GM19043 (cell line): ENCODE measurements at regions not wholly inside any gene's neighbourhood (a gene's known extent, or its start where the extent isn't known, plus 50 kb on each side); places are given as distances from the start of the nearest gene placed in this dataset.
"Not testable (repeated sequence)": the region's sequence is repeated elsewhere in the genome, so short reads cannot be mapped to it uniquely, and the experiment has no call there.

Source experiments
- ATAC-seq: cut with Tn5 transposase; IDR thresholded peaks from one replicate; pipeline ENCODE4 v1.9.1; 2021; ENCODE audit warnings: low read depth; ENCODE audit not compliant: unreplicated experiment

- ATAC-seq, result no peak
Measured at GRCh38 chr4:64738240-64738639, 329.0 kb upstream of the TECRL start.

- ATAC-seq, result not testable (repeated sequence)
Measured at GRCh38 chr4:64737854-64738138, 328.5 kb upstream of the TECRL start.

GRCh38 chr4:64737026-64737853 is 328.0 kb upstream of the TECRL start:
- no peak for ATAC-seq

GRCh38 chr4:64729561-64729960 is 320.3 kb upstream of the TECRL start:
- ATAC-seq, result no peak

GRCh38 chr4:64727960-64728359 is 318.7 kb upstream of the TECRL start:
- ATAC-seq, result no peak

- not testable (repeated sequence) for ATAC-seq
Measured at GRCh38 chr4:64727391-64727790, 318.1 kb upstream of the TECRL start.

- ATAC-seq, result no peak
Measured at GRCh38 chr4:64724689-64725088, 315.4 kb upstream of the TECRL start.

- no peak for ATAC-seq
Measured at GRCh38 chr4:64721106-64721505, 311.9 kb upstream of the TECRL start.

GRCh38 chr4:64718091-64718490 is 308.8 kb upstream of the TECRL start:
- no peak for ATAC-seq

- no peak for ATAC-seq
Measured at GRCh38 chr4:64715741-64716140, 306.5 kb upstream of the TECRL start.

- ATAC-seq, result peak; percentile 59
Measured at GRCh38 chr4:64713256-64713840, 304.1 kb upstream of the TECRL start.

- no peak for ATAC-seq
Measured at GRCh38 chr4:64712590-64712989, 303.3 kb upstream of the TECRL start.

GRCh38 chr4:64705989-64706388 is 296.7 kb upstream of the TECRL start:
- ATAC-seq, result no peak

- no peak for ATAC-seq
Measured at GRCh38 chr4:64698171-64698570, 288.9 kb upstream of the TECRL start.

- no peak for ATAC-seq
Measured at GRCh38 chr4:64682946-64683345, 273.7 kb upstream of the TECRL start.

- no peak for ATAC-seq
Measured at GRCh38 chr4:64682481-64682880, 273.2 kb upstream of the TECRL start.

- not testable (repeated sequence) for ATAC-seq
Measured at GRCh38 chr4:64673121-64673520, 263.9 kb upstream of the TECRL start.

- no peak for ATAC-seq
Measured at GRCh38 chr4:64670647-64671046, 261.4 kb upstream of the TECRL start.

GRCh38 chr4:64643841-64644240 is 234.6 kb upstream of the TECRL start:
- no peak for ATAC-seq

GRCh38 chr4:64642936-64643335 is 233.7 kb upstream of the TECRL start:
- no peak for ATAC-seq

- ATAC-seq, result not testable (repeated sequence)
Measured at GRCh38 chr4:64640402-64640801, 231.2 kb upstream of the TECRL start.

- ATAC-seq, result no peak
Measured at GRCh38 chr4:64625438-64625837, 216.2 kb upstream of the TECRL start.
